DMS 273 (cell line): ENCODE measurements at regions not wholly inside any gene's neighbourhood (a gene's known extent, or its start where the extent isn't known, plus 50 kb on each side); places are given as distances from the start of the nearest gene placed in this dataset.
"Not testable (repeated sequence)": the region's sequence is repeated elsewhere in the genome, so short reads cannot be mapped to it uniquely, and the experiment has no call there.

Experiments used
- DNase-seq: peaks from one replicate; lab custom pipeline; 2025; ENCODE audit not compliant: unreplicated experiment; lab: John Stamatoyannopoulos, UW

DNA sequence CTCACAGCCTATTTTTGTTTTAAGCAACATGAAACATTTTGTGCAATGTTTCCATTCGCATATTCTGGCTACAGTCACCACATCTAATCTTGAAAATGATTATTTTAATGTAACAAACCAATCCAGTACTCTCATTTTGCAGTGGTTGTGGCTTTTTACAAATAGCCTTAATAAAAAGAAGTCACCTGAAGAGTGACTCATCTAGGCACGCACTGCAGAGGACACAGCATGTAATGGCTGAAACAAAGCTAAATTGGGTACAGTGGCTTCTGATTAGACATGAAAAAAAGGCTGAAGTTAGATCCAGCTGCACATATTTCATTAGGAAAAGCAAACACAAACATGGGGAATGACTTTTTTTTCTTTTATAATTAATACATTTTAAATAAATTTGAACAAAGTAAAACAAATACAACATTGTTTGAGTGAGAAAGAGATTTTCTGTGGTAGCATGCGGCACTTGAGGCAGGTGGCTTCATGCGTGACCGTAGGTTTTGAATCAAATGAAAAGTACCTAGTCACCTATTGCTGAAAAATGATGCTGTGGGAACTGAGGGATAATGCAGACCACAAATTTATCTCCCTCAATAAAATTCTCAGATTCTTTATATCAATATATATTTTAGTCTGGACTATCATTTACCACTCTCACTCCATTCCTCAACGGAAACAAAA, 240.8 kb upstream of the DDX53 start:
- DNase-seq, result no peak

DNA sequence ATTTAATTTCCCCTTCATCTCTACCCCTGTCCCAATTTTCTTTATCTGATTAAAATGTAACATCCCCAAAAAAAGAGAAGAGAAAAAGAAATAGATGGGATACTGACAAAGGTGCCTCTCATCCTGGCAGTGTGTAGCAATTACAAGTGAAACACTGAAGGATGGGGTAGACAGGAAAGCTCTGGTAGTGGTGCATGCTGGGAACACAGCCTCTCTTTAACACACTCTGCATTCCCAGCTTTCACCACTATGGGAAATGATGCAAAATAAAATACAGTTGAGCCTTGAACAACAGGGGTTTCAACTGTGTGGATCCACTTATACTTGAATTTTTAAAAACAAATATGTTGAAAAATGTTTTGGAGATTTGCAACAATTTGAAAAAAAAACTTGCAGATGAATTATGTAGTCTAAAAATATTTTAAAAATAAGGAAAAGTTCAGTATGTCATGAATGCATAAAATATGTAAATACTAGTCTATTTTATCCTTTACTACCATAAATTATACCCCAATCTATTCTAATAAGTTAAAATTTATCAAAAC, 239.2 kb upstream of the DDX53 start:
- DNase-seq, result peak; percentile 4

DNA sequence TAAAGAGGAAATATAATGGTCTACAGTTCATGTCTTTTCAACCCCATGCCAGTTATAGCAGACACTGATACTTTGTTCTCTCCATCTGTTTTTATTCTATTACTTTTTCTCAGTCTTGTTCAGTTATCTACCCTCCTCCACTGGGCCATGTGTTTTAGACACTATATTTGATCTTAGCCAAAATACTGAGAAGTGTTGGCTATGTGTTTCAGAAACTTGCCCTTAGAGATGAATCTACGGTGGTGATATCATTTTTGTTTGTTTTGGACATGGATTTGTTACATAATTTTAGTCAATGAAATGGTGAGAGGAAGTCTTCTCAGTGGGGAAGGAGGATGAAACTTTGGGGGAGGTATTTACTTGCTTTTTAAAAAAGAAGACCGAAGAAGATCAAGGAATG, 211.5 kb upstream of the DDX53 start:
- no peak for DNase-seq

DNA sequence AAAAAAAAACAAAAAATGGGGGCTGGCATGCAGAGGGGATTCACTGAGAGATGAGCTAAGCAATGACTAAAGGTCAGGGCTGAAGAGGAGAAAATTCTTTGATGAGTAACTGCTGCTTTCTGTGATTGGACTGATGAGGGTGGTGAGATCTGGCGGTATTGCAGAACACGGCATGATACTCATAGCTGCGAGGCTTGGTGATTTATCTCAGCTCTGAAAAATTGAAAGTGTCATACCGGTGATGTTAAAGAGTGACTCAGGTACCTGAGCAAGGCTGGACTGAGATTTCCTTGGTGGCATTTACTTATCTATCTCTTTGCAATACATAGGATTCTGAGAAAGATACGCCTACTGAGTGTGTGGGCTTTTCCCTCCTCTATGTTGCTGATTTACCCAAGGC, 204.1 kb upstream of the DDX53 start:
- DNase-seq, result no peak

DNA sequence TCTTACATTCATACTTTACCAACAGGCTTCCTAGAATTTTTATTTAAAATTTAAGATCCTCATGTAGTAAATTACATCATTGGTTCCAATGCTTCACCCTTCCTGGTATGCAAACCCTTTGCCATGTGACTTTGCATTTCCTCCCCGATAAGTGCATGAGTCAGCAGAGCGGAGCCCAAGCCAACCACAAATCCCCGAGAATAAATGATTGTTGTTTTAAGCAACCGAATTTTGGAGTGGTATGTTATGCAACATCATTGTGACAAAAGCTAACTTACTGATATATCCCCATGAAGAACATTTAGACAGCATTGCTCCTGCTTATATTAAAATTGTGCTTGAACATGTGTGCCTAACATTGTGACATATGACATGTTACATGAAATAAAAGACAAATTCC, 199.4 kb upstream of the DDX53 start:
- no peak for DNase-seq

DNA sequence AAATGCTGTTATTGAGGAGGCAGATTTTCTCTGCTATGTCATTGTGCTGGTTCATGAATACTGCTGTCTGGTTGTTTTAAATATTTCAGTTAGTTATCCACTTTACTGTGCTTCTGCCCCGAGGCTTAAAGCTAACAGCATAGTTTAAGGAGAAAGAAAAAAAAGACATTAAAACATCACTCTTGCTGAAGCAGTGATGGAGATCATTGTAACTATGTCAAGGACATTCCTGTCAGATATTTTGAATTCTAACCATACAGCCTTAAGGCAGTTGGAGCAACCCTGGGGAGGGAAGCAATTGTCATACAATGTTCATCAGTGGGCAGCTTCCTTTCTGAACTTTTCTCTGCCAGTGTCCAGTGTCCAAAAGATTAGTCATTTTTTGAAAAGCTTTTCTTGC, 199.0 kb upstream of the DDX53 start:
- DNase-seq, result no peak

DNA sequence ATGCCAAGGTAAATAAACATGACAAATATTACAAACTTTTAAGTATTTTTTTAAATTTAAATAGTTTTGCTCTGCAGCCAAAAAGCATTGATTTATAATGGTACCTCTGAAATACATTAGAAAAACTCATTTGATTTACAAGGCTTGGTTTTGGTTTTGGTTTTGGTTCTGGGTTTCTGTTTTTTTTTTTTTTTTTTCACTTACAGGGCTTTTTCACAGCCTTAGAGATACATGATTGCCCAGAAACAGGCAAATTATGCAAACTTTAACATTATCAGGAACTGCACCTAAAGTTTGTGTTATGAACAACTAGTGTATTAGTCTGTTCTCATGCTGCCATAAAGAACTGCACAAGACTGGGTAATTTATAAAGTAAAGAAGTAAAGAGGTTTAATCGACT, 196.4 kb upstream of the DDX53 start:
- no peak for DNase-seq

DNA sequence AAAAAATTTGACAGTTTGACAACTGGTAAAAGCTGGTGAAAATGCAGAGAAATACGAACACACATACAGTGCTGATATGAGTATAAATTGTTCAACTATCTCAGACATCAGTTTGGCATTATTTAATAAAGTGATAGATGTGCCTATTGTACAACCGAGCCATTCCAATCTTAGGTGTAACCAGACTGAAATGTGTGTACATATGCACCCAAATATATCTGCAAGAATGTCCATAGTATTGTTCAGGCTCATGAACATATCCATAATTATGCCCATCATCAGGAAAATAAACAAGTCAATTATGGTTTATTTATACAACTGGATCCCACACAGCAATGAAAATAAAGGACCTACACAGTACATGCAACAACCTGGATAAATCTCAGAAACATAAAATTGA, 188.9 kb upstream of the DDX53 start:
- DNase-seq, result no peak

DNA sequence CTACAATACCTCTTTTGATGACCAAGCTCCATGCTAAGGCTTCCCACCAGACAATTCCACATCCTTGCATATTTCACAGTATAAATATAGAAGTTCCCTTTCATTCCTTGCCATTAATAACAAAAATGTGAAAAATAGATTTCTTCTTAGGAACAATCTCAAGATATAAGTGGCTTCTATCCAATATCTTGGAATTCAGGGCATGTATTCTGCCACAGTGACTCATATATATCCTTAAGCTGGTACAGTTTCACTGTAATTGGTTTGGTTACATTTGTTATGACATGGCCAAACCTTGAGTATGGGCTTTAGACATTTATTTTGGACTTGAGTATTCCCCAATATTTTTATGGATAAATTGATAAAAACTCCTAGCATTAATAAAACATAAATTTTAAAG, 181.7 kb upstream of the DDX53 start:
- DNase-seq, result no peak

DNA sequence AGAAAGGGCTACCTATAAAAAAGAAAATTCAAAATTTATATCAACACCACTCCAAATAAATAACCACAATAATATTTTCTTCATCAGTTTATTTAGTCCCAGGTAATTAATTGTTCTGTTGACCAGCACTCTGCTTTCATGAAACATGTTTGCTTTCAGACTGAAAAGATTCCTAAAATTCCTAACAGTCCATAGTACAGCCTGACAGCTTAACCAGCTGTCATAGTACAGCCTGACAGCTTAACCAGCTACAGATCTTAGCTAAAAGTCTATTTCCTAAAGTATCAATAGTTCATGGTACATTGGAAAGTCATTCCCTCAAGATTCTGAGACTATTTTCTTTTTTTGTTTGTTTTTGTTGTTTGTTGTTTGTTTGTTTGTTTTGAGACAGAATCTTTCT, 144.1 kb upstream of the DDX53 start:
- no peak for DNase-seq

DNA sequence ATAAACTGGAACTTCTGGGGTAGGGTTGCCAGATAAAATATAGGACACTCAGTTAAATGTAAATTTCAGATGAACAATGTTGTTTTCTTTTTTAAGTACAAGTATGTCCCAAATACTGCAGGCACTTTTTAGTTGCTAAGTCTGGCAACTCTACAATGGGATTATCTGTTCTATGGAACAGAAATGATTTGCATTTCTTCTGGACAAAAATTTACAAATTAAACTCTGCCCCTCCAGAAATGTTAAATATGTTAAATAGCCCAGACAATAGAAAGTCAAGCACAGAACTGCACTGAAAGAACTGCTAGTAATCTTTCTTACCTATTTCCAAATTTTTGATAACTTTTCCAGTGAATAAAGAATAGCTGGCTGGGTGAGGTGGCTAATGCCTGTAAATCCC, 140.1 kb upstream of the DDX53 start:
- DNase-seq, result no peak

DNA sequence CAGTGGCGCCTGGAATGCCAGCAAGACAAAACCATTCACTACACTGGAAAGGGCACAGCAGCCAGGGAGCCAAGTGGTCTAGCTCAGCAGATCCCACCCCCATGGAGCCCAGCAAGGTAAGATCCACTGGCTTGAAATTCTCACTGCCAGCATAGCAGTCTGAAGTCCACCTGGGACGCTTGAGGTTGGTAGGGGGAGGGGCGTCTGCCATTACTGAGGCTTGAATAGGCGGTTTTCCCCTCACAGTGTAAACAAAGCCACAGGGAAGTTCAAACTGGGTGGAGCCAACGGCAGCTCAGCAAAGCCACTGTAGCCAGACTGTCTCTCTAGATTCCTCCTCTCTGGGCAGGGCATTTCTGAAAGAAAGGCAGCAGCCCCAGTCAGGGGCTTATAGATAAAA, 133.0 kb upstream of the DDX53 start:
- not testable (repeated sequence) for DNase-seq

DNA sequence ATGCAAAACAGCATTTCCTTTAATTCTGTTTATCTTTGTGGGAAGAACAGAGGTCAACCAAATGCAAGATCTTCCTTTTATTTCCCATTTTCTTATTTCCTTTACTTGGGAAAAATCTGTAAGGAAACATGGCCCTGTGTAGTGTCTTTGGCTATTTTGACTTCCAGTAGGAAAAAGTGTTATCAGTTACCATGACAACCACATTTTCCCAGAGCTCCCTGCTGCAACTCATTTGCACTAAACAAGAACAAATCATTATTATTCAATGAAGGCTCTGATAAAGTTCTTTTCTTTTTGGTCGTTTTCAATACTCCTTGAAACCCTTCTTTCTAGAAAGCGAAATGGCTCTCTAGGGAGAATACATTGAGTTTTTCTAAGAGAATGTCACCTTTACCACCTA, 117.2 kb upstream of the DDX53 start:
- DNase-seq, result no peak

DNA sequence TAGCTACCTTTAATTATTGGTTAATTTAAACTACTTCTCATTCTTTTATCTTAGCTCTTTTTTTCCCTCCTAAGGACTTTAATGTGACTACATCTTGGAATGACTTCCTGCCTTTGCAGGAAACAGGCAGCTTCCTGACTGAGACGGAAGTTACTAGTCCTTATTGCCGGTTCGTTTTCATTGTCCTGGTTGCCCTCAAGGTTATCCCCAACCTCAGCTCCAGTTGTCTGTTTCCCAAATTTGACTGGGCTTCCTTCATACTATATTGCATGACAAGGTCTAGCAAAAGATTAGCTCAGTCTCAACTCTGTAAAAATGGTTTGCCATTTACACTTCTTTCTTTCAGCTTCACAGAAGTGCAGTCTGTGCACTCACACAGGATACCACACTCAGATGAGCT, 109.9 kb upstream of the DDX53 start:
- DNase-seq, result no peak

DNA sequence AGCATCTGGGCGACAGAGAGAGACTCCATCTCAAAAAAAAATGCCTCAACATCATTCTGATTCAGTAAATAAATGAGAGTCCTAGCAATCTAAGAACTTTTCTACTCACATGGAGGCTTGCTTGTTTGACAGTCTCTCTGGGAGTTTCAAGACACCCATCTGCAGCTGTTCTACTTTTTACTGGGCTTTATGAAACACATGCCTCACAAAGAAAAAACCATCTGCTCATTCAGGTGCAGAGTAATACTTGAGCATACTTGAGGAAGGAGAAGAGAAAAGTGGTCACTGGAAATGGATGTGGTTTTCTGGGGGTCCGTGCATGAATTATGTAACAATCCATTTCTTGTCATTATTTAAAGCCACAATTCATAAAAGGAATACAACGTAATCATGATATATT, 87.1 kb upstream of the DDX53 start:
- peak; percentile 72 for DNase-seq

DNA sequence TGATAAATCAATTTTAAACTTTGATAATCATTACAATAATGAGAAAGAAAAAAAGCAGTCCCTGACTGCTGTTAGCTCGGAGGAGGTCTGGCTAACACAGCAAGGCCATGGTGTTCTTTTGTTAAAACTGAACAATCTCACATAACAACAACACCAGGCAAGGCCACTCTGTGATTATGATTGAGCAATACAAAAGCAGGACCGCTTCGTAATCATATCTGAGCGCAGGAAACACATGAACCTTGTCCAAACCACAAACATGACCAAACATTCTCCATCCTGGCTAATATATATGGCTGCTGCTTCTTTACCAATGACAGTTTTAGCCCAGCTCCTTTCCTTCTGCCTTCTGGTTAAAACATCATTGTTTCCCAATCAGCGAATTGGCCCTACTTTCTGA, 76.8 kb upstream of the DDX53 start:
- DNase-seq, result no peak

DNA sequence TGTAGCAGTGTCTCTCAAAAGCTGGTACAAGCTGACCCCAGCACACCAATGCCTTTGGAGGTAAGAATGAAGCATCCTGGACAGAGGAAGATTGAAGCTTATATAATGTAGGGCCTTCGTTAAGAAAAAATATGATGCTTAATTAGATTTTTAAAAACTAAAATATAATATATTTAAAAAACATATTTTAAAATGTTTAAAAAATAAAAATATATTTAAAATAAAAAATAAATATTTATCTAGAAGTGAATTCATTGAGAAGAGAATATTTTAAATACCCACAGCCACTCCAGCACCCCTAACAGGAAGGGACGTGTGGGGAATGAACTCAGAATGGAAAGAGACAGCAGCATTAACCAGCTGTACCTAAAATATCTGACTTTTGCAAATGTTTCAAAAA, 65.1 kb upstream of the DDX53 start:
- DNase-seq, result no peak

DNA sequence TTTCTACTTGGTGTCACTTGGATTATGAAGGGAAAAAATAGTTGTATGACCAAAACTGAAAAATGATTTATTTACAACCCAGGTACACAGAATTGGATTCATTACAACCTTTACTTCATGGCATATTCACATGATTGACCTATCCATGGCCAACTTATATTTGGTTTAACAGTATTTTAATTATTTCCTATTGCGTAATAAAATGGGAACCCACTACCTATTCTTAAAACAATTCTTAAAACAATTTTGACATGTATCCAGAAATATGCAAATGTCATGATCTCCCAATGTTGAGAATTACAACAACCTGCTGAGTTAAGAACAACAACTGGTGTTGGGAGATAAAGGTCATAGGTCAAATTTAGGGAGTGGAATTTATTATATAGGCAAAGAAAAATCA, 54.8 kb upstream of the DDX53 start:
- DNase-seq, result no peak
